Left hindlimb (tissue), 1 donor: ENCODE measurements at regions not wholly inside any gene's neighbourhood (a gene's known extent, or its start where the extent isn't known, plus 50 kb on each side); places are given as distances from the start of the nearest gene placed in this dataset.

Experiments
- DNase-seq: peaks from one replicate; pipeline ENCODE4 v3.0.0-alpha.2; 2018

DNA sequence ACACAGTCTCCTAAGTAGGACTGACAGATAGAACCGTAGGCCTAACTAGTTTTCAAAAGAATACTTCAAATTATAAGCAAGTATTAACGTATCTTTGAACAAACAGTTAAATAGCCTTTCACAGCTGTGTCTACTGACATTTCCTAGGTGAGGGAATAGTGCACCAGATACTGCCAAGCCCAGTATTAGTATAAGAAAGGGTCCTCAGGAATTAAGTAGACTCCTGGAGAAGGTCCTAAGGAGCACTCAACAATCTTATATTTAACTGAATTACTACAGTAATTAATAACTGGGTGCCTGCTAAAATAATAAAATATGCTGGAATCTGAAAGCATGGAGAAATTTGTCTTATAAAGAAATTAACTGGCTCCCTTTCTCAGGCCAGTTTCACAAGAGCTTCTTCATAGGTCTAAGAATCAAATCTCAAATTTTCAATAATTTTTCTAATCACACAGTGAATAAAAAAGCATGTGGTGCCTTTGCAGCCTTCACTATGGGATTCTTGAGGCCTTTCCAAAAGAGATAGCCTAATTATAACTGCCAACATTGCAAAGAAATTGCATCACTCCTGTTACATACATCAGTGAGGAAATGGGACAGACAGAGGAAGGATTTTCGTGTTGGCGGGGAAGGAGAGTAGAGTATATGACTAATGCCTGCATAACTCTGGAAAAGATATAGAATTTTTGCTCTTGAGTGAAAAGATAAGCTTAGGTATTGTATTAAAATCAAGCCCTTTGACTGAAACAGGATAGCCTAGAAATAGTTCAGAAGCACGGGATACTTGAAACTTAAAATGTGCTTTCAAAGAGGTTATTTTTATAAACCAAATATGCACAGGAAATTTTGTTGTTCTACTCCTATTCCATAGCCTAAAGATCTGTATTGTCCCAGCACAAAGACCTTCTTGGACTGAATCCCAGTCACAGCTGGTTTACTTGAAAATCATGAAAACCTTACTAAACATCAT lies 228.6 kb upstream of the STK17B start:
- DNase-seq: no peak

DNA sequence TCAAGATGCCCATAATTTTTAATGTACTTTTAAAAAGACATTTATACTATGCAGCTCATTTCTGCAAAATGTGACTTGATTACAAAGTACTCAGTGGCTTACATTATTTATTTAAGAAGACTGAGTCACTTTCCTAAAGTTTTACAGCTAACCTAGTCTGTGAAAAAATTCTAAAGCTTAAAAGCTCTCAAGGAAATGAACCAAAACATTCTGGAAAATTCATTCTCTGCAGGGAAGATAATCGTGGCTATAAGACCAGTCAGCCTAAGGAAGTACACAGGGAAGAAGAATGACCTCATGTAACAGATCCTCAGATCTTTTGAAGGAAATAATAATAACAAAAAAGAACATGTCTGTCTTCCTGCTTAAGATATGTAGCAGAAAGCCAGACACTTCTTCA lies 232.1 kb upstream of the STK17B start:
- DNase-seq: no peak

DNA sequence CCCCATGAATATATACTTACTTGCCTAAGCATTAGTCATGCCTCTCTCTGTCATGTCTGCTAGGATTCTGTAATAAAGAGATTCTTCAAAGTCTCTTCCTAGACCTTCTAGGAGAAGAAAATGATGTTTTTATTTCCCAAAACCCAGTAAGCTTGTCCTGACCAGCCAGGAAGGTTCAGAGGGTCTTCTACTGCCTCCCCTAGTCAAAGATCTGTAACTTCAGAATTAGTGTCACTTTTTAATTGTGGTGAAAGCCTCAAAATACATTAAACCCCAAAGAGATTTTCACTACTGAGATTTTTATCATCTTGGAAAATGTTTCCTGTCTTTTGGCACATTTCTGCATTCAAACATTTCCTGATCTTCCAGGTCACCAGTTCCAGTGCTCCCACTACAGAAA lies 232.9 kb upstream of the STK17B start:
- no peak for DNase-seq

DNA sequence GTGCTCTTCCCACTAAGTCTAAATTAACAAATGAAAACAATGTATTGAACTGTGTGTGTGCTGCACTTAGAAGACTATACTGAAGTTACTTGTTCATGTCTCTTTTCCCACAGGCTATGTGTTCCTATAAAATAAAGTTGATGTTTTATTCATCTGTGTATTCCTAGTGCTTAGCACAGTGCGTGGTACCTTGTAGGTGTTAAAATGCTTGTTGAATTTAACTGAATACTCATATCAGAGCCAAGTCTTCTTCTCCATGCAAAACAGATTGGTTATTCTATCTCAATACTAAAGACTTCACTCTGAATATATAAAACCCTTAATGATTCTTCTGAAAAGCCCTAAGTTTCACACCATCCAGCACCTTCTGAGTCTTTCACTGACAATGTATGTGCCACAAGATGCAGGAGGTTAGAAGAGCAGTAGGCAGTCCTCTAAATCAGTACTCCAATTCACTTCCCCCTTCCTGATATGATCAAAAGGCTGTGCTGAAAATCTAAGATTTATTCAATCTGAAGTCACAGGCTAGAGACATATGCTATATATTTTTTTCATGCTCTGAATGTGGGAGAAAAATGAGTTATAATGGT lies 231.7 kb upstream of the CCDC150 start:
- no peak for DNase-seq

DNA sequence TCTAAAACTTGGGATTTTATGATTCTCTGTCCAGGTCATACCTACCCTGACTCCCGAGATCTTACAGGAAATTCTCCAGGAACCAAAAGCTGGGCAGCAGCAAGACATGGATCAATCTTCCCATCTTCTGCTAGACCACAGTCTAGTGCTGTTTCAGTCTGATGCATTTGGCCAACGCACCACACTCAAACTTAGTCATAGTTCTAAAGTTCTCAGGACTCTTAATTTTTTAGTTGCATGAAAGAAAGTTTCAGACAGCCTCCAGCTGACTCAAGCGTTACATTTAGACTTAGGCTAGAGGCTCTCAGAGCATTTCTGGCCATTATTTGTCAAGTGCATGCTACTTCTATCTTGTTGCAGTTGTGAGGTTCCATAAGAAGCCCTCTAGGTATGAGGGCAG lies 230.1 kb upstream of the CCDC150 start:
- DNase-seq: no peak

DNA sequence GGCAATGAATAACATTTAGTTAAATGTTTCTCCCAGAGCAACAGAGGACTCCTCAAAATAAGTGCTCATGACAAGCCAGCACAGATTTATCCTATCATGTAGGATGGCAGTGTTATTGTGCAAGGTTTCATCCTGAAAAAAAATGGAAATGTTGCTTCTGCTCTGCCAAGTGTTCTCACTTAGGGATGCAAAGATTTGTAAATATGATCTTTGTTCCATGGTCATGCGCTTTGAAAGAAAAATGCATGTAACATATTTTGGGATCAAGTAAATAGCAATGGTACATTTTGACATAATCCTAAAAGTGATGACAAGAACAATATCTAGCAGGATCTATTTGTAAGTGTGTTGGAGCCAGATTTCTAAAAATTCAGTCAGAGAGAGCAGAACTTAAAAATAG lies 229.5 kb upstream of the CCDC150 start:
- no peak for DNase-seq

DNA sequence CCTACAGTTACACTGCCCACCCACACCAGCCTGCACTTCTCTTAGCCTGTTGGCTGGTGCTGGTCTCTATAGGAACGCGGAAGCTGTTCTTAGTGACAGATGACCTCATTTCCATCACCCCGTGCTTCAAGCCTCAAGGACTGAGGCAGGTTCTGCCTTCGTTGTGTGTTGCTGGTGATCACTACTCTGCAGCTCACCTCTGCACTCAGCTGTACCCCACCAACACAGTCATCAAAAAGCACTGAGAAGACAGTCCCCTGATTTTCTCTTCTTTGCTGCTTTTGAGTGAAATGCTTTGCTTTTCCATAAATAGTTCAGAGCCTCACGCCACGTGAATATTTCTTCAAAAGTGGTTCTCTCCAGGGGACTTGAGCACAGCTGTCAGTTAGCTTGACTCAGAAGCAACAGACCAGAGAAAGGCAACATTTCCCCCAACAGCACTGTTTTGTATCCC lies 225.7 kb upstream of the CCDC150 start:
- DNase-seq: peak; percentile 33

DNA sequence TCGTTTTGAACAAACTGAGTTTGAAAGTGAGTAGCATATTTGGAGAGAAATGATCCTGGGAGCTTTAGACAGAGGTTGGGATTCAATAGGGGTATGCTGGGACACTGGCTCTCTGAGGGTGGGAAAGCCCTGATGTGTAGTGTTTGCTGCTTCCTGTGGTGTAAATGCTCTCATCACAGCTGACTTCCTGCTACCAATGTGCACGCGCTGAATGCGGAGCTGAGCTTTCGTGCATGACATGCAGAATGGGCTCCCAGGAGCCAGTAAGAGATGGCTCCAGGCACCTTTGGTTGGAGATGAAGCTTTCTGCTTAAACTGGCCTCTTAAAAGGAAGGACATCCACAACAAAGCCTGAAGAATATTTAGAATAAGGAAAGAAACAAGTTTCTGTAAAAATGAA lies 224.1 kb upstream of the CCDC150 start:
- DNase-seq: no peak

DNA sequence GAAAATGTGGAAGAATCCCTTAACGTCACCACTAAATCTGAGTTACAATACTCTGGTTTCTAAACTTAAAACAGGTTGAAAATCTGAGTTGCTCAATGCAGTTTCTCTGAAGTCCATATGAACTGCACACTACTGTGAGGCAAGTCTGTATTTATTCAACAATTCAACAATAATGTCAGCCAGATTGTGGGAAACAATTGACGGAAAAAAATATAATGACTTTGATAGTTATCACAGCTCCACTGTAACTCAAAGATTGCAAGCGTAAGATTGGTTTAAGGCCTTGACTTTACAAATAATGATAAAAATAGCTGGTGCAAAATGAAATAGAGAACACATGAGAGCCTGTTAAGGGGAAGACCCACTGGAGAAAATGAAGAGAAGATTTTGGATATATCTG lies 219.4 kb upstream of the CCDC150 start:
- DNase-seq: no peak

DNA sequence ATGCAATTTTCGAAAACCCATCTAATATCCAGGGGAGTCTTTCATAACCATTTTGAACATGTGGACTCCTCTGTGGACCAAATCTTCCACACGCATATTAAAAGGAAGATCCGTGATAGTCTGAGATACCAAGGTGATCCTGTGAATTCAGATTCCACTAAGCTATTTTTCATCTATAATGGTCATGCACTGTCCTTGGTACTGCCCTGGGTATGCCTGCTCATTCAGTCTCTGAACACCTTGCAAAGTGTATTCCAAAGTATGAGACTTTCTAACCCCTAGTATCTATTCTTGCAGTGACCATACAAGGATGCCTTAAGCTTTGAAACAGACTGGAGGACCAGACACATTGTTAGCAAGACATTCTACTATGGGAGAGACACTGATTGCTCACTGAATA lies 217.6 kb upstream of the CCDC150 start:
- DNase-seq: no peak

DNA sequence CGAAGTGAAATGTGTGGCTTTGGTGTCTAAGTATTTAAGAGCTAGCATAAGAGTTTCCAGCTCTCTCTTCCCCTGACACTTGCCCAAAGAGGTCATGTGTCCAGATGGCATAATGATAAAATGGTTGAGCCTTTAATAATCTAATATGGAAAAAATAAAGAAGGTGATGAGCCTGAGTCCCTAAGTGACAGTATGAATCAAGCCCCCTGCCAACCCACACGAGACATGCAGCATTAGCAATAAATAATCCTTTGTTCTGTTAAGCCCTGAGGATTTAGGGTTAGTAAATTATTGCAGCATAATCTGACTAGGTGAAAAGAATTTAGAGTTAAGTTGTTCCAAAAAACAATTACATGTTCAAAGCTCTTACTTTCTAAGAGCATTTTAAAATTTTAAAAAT lies 217.2 kb upstream of the CCDC150 start:
- DNase-seq: no peak

DNA sequence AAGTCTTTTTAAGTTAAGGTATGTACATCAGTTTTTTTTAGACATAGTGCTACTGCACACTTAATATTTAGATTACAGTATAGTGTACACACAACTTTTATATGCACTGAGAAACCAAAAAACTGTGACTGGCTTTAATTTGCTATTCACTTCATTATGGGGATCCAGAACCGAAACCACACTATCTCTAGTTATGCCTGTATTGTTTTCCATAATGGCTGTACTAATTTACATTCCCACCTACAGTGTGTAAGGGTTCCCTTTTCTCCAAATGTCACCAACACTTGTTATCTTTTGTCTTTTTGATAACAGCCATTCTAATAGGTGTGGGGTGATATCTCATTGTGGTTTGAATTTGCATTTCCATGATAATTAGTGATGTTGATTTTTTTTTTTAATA lies 213.4 kb upstream of the CCDC150 start:
- DNase-seq: no peak

DNA sequence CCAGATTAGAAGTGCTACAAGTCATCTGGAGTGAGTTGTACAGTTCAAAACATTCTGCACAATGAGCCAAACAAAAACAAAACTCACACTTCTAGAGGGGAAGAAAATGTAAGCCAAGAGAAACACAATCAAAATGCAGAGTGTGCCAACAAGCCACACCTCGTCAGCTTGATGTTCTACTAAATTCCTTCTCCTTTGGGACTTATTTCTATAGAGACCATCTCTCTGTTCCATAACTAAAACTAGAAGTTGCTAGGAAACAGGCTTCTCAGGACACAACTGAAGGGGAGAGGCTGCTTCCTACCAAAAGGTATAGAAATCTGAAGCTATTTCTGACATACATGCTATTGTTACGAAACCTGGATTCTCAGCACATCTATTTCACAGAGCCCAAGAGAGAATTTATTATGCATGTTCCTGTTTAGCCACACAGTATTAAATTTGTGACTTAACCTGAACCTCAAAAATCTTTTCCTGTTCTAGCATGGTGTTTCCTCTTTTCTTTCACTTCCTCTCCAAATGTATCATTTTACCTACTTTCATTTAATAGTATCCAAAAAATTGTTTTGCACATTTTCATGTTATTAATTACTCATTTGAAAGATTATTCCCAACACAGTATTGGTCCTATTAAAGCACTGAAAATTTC lies 211.4 kb upstream of the CCDC150 start:
- no peak for DNase-seq

DNA sequence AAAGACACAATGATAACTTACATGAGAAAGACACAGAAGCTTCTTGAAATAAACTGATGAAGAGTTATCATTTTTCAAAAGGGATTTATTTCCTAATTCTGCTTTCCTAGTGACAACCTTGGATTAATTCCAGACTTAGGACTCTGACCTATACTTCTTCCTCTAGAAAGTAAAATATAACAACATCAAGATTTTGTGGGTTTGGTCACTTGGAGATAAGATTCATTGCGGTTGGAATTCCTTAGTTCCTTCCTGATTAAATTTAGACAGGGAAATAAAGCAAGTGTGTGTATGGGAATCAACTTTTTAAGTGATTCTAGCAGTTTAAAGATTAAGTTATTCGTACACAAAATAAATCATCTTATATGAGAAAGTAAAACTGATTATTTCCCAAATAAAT lies 208.4 kb upstream of the CCDC150 start:
- DNase-seq: no peak

DNA sequence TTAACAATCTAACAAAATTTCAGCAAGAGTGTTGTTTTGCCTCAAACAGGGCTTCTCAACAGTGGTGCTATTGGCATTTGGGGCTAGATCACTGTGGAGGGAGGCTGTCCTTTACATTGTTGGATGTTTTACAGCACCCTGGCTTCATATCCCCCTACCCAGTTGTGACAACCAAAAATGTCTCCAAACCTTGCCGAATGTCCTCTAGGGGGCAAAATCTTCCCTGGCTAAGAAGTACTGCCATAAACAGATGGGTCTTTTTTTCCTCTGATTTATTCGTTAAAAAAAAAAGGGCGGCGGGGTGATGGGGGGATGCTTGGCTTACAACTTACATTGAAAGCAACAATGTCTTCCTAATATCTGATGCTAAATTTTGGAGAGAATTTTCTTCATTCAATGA lies 207.6 kb upstream of the CCDC150 start:
- no peak for DNase-seq

DNA sequence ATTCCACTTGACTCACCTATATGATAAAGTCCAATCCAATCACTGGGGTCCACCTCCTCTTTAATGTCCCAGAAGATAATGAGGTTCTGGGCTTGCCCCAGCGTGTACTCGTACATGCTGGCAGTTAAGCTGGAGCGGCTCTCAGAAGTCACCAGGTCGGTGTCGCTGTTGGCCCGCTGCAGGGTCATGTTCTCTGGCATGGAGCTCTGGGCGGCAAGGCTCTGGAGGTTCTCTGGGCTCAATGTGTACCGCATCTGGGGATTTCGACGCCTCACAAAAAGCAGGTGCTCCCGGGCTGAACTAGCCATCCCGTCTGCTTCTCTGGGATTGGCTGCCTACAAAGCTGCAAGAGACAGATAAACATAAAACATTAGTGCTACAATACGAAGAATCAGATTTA lies 206.4 kb upstream of the CCDC150 start:
- DNase-seq: no peak

DNA sequence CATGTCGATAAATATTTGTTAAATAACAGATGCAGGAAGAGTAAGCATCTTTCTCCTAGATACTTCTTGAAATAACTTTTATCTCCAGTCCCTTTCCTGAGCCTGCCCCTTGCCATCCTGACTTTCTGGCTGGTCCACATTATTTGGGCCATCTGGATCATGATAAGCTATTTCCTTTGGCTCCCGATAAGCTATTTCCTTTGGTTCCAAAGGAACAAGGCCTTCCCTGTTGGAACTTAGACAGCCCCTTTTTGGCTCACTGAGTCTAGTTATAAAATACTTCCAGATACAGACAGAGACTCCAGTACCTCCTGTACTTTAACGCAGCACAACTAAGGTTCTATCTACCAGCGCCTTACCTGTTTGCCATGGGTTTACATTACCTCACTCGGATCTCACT lies 205.3 kb upstream of the CCDC150 start:
- no peak for DNase-seq

DNA sequence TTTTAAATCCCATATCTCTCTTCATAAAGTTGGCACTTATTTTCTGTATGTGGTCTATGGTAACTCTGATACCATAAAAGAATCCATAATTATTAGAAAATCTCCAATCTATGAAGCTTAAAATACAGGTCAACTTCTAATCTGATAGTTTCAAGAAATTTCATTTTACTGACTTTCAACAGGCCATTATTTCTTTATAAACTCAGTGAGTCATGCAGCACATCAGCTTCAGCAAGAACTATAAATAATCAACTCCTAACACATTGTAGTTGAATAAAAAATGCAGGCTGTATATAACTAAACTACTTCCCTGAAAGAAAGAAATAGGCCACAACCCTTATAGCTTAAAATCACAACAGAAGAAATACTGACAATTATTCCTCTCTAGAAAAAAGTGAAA lies 204.3 kb upstream of the CCDC150 start:
- DNase-seq: no peak

DNA sequence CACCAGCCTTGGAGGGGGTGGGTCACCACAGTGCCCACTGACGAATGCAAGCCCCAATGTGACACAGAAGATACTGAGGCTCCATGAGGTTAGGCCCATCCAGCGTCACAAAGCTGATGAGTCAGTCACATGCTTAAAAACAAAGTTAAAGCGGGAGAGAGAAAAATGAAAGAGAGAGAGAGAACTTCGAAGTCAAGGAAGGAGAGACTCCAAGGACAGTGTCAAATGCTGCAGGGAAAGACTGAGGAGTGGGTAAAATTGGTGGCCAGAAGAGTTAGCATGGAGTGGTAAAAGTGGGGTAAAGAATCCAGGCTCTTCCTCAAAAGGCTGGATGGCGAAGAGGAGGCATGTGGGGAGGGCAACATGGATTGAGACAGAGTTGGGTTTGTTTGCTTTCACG lies 201.9 kb upstream of the CCDC150 start:
- no peak for DNase-seq

DNA sequence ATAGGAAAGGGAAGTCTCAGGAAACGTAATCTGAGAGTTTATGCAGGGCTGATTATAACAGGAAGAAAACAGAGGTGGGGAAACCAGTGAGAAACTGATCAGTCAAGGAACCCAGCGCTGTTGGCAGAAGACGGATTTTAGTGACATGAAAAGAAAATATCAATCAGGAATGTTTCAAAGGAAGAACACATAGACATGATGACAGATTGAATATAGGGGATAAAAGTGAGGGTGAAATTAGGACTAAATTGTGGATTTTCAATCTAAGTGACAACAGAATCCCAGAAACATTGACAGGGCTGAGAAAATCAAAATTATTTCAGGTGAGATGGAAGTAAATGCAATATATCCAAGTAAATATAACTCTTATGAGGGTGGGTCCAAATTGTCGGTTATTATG lies 199.8 kb upstream of the CCDC150 start:
- DNase-seq: no peak

DNA sequence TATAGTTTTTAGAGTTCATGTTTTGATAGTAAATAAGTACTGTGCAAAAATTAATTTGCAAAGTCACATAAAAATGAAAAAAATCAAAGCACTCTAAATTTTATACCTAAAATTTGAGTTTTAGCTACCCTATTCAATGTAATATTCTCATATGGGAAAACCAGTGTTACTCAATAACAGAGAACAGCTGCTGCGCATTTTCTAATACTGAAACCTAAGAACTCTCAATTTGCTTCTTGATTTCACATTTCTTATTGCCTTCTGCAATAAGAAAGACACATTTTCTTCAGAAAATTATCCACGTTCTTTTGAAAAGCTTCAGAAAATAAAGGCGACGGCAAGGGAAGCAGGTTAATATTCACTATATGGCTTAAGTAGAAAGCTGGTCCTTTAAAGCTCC lies 199.1 kb upstream of the CCDC150 start:
- no peak for DNase-seq

DNA sequence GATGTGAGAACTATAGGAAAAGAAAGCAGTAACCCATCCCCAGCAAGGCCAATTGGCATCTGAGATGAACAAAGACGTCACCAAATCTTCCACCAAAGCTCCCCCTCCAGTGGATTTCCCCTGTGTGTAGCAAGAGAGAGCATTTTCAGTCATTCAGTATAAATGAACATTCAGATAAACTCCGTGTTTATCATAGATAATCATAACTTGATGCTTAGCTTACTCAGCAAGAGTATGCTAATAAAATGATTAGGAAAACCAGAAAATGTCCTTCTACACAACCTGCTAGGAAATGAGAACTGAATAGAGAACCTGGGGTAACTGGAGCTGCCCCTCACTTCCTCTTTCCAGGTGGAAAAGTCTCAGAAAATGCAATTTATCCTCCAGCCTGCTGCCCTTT lies 198.0 kb upstream of the CCDC150 start:
- DNase-seq: no peak

DNA sequence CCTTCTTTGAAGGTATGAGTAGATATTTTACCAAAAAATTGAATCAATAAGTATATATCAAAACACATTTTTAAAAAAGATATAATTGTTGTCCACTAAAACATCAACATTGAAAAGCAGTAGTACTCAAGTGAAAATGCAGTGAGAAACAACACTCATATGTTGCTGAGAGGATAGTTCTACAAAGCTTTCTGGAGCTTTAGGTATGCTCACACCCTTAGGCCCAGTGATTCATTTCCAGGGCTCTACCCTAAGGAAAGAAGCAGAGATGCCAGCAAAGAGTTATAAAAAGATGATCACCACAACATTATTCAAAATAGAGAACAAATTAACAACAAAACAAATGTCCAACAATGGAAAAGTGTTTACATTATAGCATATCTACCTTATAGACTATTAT lies 197.3 kb upstream of the CCDC150 start:
- no peak for DNase-seq

DNA sequence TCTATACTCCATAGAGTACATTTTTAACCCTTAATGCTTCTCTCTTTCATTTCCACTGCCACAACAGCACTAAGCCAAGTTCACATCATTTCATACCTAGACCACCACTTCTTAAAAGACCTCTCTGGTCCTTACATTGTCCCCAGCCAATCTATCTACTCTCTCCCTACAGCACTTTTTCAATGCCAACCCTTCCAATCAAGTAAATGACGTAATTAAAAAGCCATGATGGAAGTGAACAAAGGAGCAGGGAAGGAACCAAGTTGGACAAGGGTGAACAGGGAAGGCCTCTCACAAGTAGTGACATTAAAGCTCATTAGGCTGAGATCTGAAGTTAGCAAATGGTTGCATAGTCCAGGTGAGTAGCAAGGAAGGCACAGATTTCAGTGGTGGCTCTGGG lies 195.1 kb upstream of the CCDC150 start:
- no peak for DNase-seq
